PC-9 (cell line): ENCODE measurements at regions not wholly inside any gene's neighbourhood (a gene's known extent, or its start where the extent isn't known, plus 50 kb on each side); places are given as distances from the start of the nearest gene placed in this dataset.

Experiments used
- BruUV-seq: library from RNA; stranded (reverse); fragments of 400-500 nt; replicated peaks from 2 replicates; lab custom pipeline; 2021; lab: Mats Ljungman, UMichigan
- CTCF ChIA-PET: fragments of 300-600 bp; sonication (Branson Sonifier 250); formaldehyde crosslinking; loops from one replicate; lab custom pipeline; 2022; ENCODE audit warnings: antibody characterized with exemption; lab: Charles Lee
- POLR2A ChIA-PET: fragments of 300-600 bp; sonication (Branson Sonifier 250); formaldehyde crosslinking; loops from one replicate; lab custom pipeline; 2022; ENCODE audit warnings: antibody characterized with exemption; ENCODE audit not compliant: unreplicated experiment; lab: Charles Lee
- DNase-seq, 2 experiments: peaks; one replicate each; pipeline versions ENCODE4 v3.0.0 to v3.0.0-alpha.2; 2015 to 2022; ENCODE audit warnings: mixed read lengths in 1 of 2
- H2AFZ ChIP-seq: fragments of 200-600 bp; sonication (generic); 2 replicates; pipeline ENCODE4 v1.8.1; 2017; ENCODE audit warnings: antibody characterized with exemption
- H3F3A ChIP-seq: fragments of 200-600 bp; sonication (generic); 2 replicates; pipeline ENCODE4 v1.8.1; 2017; ENCODE audit warnings: antibody characterized with exemption, mild to moderate bottlenecking, low read depth; ENCODE audit not compliant: insufficient read depth
- H3K27ac ChIP-seq: fragments of 200-600 bp; sonication (generic); 2 replicates; pipeline ENCODE4 v1.6.1; 2016; ENCODE audit warnings: mixed run types
- H3K27me3 ChIP-seq: fragments of 200-600 bp; sonication (generic); 2 replicates; pipeline ENCODE4 v1.6.1; 2016; ENCODE audit warnings: low read depth, mixed run types; ENCODE audit not compliant: insufficient read depth
- H3K36me3 ChIP-seq: fragments of 200-600 bp; sonication (generic); 2 replicates; pipeline ENCODE4 v1.6.1; 2016; ENCODE audit warnings: low read depth, mixed run types
- H3K4me1 ChIP-seq: fragments of 200-600 bp; sonication (generic); replicated peaks from 2 replicates; pipeline ENCODE4 v1.6.1; 2016; ENCODE audit warnings: mixed run types; ENCODE audit not compliant: insufficient read depth
- H3K4me2 ChIP-seq: fragments of 200-600 bp; sonication (generic); 2 replicates; pipeline ENCODE4 v1.6.1; 2017; ENCODE audit warnings: mixed run types
- H3K4me3 ChIP-seq: fragments of 200-600 bp; sonication (generic); 2 replicates; pipeline ENCODE4 v1.6.1; 2016; ENCODE audit warnings: mixed run types
- H3K79me2 ChIP-seq: fragments of 200-600 bp; sonication (generic); 2 replicates; pipeline ENCODE4 v1.6.1; 2017; ENCODE audit warnings: low read depth, mixed run types
- H3K9me2 ChIP-seq: fragments of 200-600 bp; sonication (generic); 2 replicates; pipeline ENCODE4 v1.8.1; 2017; ENCODE audit warnings: mild to moderate bottlenecking; ENCODE audit not compliant: insufficient read depth
- H3K9me3 ChIP-seq: fragments of 200-600 bp; sonication (generic); 2 replicates; pipeline ENCODE4 v1.8.1; 2016; ENCODE audit warnings: low read depth; ENCODE audit not compliant: insufficient read depth
- H4K20me1 ChIP-seq: fragments of 200-600 bp; sonication (generic); 2 replicates; pipeline ENCODE4 v1.8.1; 2017; ENCODE audit not compliant: insufficient read depth
- CTCF ChIP-seq: fragments of 200-600 bp; sonication (generic); conservative IDR thresholded peaks from 2 replicates; pipeline ENCODE4 v1.6.1; 2017; ENCODE audit warnings: mixed run types, antibody characterized with exemption, mild to moderate bottlenecking, moderate library complexity
- EZH2 ChIP-seq: fragments of 200-600 bp; sonication (generic); IDR thresholded peaks from 2 replicates; pipeline ENCODE4 v1.8.0; 2017; ENCODE audit warnings: antibody characterized with exemption, low read depth
- intact Hi-C: fragments of 100-400 bp; cut with micrococcal nuclease; formaldehyde crosslinking; loops from one replicate; pipeline ENCODE4 v1.10.0; 2022; ENCODE audit not compliant: unreplicated experiment

- H2AFZ ChIP-seq: no peak overlapping the region
- H3F3A ChIP-seq: no peaks in the 10 kb centered on the region
- no TSS peak for BruUV-seq
- CTCF ChIA-PET: no interaction called here
- intact Hi-C loops: no loop called here
- H3K27me3 ChIP-seq: no peaks in the 10 kb centered on the region
- H3K4me1 ChIP-seq: no peaks in the 10 kb centered on the region
- no peaks in the 10 kb centered on the region for H3K9me3 ChIP-seq
- no peak overlapping the region for H3K4me3 ChIP-seq
- POLR2A ChIA-PET: no interaction called here
- H3K9me2 ChIP-seq: no peaks in the 10 kb centered on the region
- H4K20me1 ChIP-seq: no peaks in the 10 kb centered on the region
- no peaks in the 10 kb centered on the region for H3K36me3 ChIP-seq
- DNase-seq: no peak
- no peak overlapping the region for H3K4me2 ChIP-seq
- TF ChIP-seq EZH2 (no peak), CTCF (no peak)
- no peaks in the 10 kb centered on the region for H3K79me2 ChIP-seq
- H3K27ac ChIP-seq: no peak overlapping the region
Observed at GRCh38 chr13:40243982-40244381, 422.5 kb downstream of the FOXO1 start.

- intact Hi-C loops: no loop called here
- no peak overlapping the region for H3K27ac ChIP-seq
- H3K4me1 ChIP-seq: no peaks in the 10 kb centered on the region
- no TSS peak for BruUV-seq
- no peaks in the 10 kb centered on the region for H3K9me2 ChIP-seq
- TF ChIP-seq CTCF: no peak
- TF ChIP-seq EZH2: no peak
- DNase-seq: no peak
- ChIA-PET POLR2A (no interaction called here), CTCF (no interaction called here)
- H3K36me3 ChIP-seq: no peaks in the 10 kb centered on the region
- H3K4me2 ChIP-seq: no peak overlapping the region
- no peaks in the 10 kb centered on the region for H3K27me3 ChIP-seq
- no peaks in the 10 kb centered on the region for H3K9me3 ChIP-seq
- H3K79me2 ChIP-seq: no peaks in the 10 kb centered on the region
- H3K4me3 ChIP-seq: no peak overlapping the region
- no peaks in the 10 kb centered on the region for H3F3A ChIP-seq
- no peaks in the 10 kb centered on the region for H4K20me1 ChIP-seq
- no peak overlapping the region for H2AFZ ChIP-seq
Observed at GRCh38 chr13:40245567-40245966, 420.9 kb downstream of the FOXO1 start.

- Histone ChIP-seq H3K4me2 (no peak overlapping the region), H4K20me1 (no peaks in the 10 kb centered on the region), H3F3A (no peaks in the 10 kb centered on the region), H3K9me2 (no peaks in the 10 kb centered on the region), H2AFZ (no peak overlapping the region), H3K4me3 (no peak overlapping the region), H3K9me3 (no peaks in the 10 kb centered on the region), H3K36me3 (no peaks in the 10 kb centered on the region), H3K27ac (no peak overlapping the region), H3K79me2 (no peaks in the 10 kb centered on the region), H3K27me3 (no peaks in the 10 kb centered on the region), H3K4me1 (no peaks in the 10 kb centered on the region)
- no peak for DNase-seq
- no peak for TF ChIP-seq CTCF
- TF ChIP-seq EZH2: no peak
- ChIA-PET CTCF (no interaction called here), POLR2A (no interaction called here)
- intact Hi-C loops: no loop called here
- no TSS peak for BruUV-seq
Observed at GRCh38 chr13:40247845-40248244, 418.6 kb downstream of the FOXO1 start.
